Lower lobe of right lung (tissue), 2 donors: ENCODE measurements at regions not wholly inside any gene's neighbourhood (a gene's known extent, or its start where the extent isn't known, plus 50 kb on each side); places are given as distances from the start of the nearest gene placed in this dataset.

Experiments used
- ATAC-seq, 2 donors: fragments of 200-7000 bp; cut with Tn5 transposase; one replicate each; pipeline ENCODE4 v1.9.1; 2020 to 2022; ENCODE audit warnings: mild to moderate bottlenecking in 2 of 2, moderate library complexity in 2 of 2
- DNase-seq: peaks from one replicate; pipeline ENCODE4 v3.0.0-alpha.2; 2020
- H3K27ac ChIP-seq: fragments of 200-600 bp; one replicate; pipeline ENCODE4 v1.8.0; 2022
- H3K27me3 ChIP-seq: fragments of 200-600 bp; one replicate; pipeline ENCODE4 v1.8.0; 2022; ENCODE audit warnings: low read depth
- H3K36me3 ChIP-seq: fragments of 200-600 bp; one replicate; pipeline ENCODE4 v1.8.0; 2022; ENCODE audit warnings: mild to moderate bottlenecking
- H3K4me1 ChIP-seq: fragments of 200-600 bp; one replicate; pipeline ENCODE4 v1.8.0; 2022
- H3K4me3 ChIP-seq: fragments of 200-600 bp; one replicate; pipeline ENCODE4 v1.8.0; 2022; ENCODE audit warnings: mild to moderate bottlenecking
- H3K9me3 ChIP-seq: fragments of 200-600 bp; one replicate; pipeline ENCODE4 v1.8.0; 2022
- CTCF ChIP-seq: fragments of 200-600 bp; IDR thresholded peaks from one replicate; pipeline ENCODE4 v1.8.0; 2022; ENCODE audit warnings: antibody characterized with exemption, mild to moderate bottlenecking
- intact Hi-C: fragments of 100-400 bp; cut with DNase I; formaldehyde crosslinking; loops from one replicate; pipeline ENCODE4 v1.11.0; 2022
- donor health status: DM: no; HTN: yes; CAD: no; lungs with severe emphysema.

- ATAC-seq (no peak), DNase-seq (no peak)
- H3K27ac ChIP-seq: no peak overlapping the region
- H3K9me3 ChIP-seq: no peaks in the 10 kb centered on the region
- intact Hi-C loops: no loop called here
- no peaks in the 10 kb centered on the region for H3K27me3 ChIP-seq
- no peaks in the 10 kb centered on the region for H3K4me1 ChIP-seq
- H3K36me3 ChIP-seq: no peaks in the 10 kb centered on the region
- H3K4me3 ChIP-seq: no peak overlapping the region
- TF ChIP-seq CTCF: no peak
These were observed 197.8 kb upstream of the GALNT2 start for GRCh38 chr1:229869240-229869639.

- Histone ChIP-seq H3K4me3 (no peak overlapping the region), H3K4me1 (no peaks in the 10 kb centered on the region), H3K27me3 (no peaks in the 10 kb centered on the region), H3K27ac (no peak overlapping the region), H3K36me3 (no peaks in the 10 kb centered on the region), H3K9me3 (no peaks in the 10 kb centered on the region)
- DNase-seq: no peak
- no peak for ATAC-seq
- no peak for TF ChIP-seq CTCF
- intact Hi-C loops: no loop called here
These were observed 197.4 kb upstream of the GALNT2 start for GRCh38 chr1:229869687-229870086.

GRCh38 chr1:229870381-229870780, 196.7 kb upstream of the GALNT2 start:
- no peak for DNase-seq
- Histone ChIP-seq H3K4me3 (no peak overlapping the region), H3K9me3 (no peaks in the 10 kb centered on the region), H3K27ac (no peak overlapping the region), H3K36me3 (no peaks in the 10 kb centered on the region), H3K4me1 (no peaks in the 10 kb centered on the region), H3K27me3 (no peaks in the 10 kb centered on the region)
- TF ChIP-seq CTCF: no peak
- intact Hi-C loops: no loop called here
- no peak for ATAC-seq

GRCh38 chr1:229871078-229871676, 195.9 kb upstream of the GALNT2 start:
- no peak for TF ChIP-seq CTCF
- no peak for DNase-seq
- Histone ChIP-seq H3K27me3 (no peaks in the 10 kb centered on the region), H3K27ac (no peak overlapping the region), H3K9me3 (no peaks in the 10 kb centered on the region), H3K4me3 (no peak overlapping the region), H3K36me3 (no peaks in the 10 kb centered on the region), H3K4me1 (no peaks in the 10 kb centered on the region)
- ATAC-seq: no peak
- intact Hi-C loops: no loop called here

GRCh38 chr1:229874136-229874535, 192.9 kb upstream of the GALNT2 start:
- H3K27me3 ChIP-seq: peaks cover 6% of the 10 kb centered on the region
- no peaks in the 10 kb centered on the region for H3K36me3 ChIP-seq
- no peak overlapping the region for H3K27ac ChIP-seq
- no peak overlapping the region for H3K4me3 ChIP-seq
- TF ChIP-seq CTCF: no peak
- ATAC-seq (no peak), DNase-seq (no peak)
- intact Hi-C loops: no loop called here
- H3K4me1 ChIP-seq: no peaks in the 10 kb centered on the region
- H3K9me3 ChIP-seq: no peaks in the 10 kb centered on the region

- Histone ChIP-seq H3K9me3 (no peaks in the 10 kb centered on the region), H3K4me3 (no peak overlapping the region), H3K4me1 (no peaks in the 10 kb centered on the region), H3K27me3 (peaks cover 6% of the 10 kb centered on the region), H3K27ac (no peak overlapping the region), H3K36me3 (no peaks in the 10 kb centered on the region)
- ATAC-seq: no peak
- TF ChIP-seq CTCF: no peak
- intact Hi-C loops: no loop called here
- DNase-seq: no peak
These were observed 192.4 kb upstream of the GALNT2 start for GRCh38 chr1:229874609-229875008.
